DND-41 (cell line): ENCODE measurements at regions not wholly inside any gene's neighbourhood (a gene's known extent, or its start where the extent isn't known, plus 50 kb on each side); places are given as distances from the start of the nearest gene placed in this dataset.

Experiments used
- CTCF ChIP-seq: IDR thresholded peaks from 2 replicates; pipeline ENCODE4 v1.5.1; 2012; ENCODE audit warnings: borderline replicate concordance, low read length, moderate library complexity, mild to moderate bottlenecking; ENCODE audit not compliant: poor library complexity, severe bottlenecking; ENCODE audit errors: extremely low read depth
- EZH2 ChIP-seq: IDR thresholded peaks from 3 replicates; pipeline ENCODE4 v1.6.1; 2012; ENCODE audit warnings: borderline replicate concordance, low read depth, mild to moderate bottlenecking, moderate library complexity, low read length, inconsistent platforms; ENCODE audit not compliant: severe bottlenecking

- no peak for TF ChIP-seq CTCF
- TF ChIP-seq EZH2, result no peak
Measured at GRCh38 chr11:112728288-112728687, 232.9 kb upstream of the NCAM1 start.
